ENCODE measurements at regions not wholly inside any gene's neighbourhood (a gene's known extent, or its start where the extent isn't known, plus 50 kb on each side); places are given as distances from the start of the nearest gene placed in this dataset.

DNA sequence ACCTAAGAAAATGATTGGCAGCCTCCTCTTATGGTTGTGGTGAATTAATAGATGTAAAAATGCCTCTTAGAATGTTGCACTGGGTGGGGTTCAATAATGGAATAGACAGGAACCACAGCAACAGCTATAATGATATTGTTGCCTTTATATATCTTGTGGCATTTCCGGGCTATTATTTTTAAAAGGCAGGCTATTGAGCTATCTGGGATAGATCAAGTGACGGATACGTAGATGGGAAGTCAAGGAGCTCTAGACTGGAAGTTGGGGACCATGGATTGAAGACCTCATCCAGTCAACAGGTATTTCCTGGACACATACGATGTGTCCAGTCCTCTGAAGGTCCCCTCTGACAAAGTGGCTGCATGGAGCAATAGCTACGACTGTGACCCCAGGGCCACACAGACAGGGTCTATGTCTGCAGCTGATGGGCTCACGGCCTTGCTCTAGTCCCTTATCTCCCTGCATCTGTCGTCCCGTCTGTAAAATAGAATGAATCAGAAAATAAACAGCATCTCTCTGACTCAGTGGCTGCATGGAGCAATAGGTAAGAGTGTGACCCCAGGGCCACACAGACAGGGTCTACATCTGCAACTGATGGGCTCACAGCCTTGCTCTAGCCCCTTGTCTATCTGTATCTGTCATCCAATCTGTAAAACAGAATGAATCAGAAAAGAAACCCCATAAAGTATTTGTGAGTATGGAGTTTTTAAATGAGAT, 117.7 kb upstream of the FOXF1 start:
- TF ChIP-seq, protein P1, sequence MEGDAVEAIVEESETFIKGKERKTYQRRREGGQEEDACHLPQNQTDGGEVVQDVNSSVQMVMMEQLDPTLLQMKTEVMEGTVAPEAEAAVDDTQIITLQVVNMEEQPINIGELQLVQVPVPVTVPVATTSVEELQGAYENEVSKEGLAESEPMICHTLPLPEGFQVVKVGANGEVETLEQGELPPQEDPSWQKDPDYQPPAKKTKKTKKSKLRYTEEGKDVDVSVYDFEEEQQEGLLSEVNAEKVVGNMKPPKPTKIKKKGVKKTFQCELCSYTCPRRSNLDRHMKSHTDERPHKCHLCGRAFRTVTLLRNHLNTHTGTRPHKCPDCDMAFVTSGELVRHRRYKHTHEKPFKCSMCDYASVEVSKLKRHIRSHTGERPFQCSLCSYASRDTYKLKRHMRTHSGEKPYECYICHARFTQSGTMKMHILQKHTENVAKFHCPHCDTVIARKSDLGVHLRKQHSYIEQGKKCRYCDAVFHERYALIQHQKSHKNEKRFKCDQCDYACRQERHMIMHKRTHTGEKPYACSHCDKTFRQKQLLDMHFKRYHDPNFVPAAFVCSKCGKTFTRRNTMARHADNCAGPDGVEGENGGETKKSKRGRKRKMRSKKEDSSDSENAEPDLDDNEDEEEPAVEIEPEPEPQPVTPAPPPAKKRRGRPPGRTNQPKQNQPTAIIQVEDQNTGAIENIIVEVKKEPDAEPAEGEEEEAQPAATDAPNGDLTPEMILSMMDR (conservative IDR thresholded peaks at IDR 0.05; ENCODE audit: low read depth), result no peak
- no peak overlapping the region for H3K27ac ChIP-seq
- no peak for DNase-seq (ENCODE audit: low spot score)
- CTCF ChIA-PET, result no interaction called here
- POLR2A ChIA-PET (ENCODE audit: low non-redundant PET), result no interaction called here

DNA sequence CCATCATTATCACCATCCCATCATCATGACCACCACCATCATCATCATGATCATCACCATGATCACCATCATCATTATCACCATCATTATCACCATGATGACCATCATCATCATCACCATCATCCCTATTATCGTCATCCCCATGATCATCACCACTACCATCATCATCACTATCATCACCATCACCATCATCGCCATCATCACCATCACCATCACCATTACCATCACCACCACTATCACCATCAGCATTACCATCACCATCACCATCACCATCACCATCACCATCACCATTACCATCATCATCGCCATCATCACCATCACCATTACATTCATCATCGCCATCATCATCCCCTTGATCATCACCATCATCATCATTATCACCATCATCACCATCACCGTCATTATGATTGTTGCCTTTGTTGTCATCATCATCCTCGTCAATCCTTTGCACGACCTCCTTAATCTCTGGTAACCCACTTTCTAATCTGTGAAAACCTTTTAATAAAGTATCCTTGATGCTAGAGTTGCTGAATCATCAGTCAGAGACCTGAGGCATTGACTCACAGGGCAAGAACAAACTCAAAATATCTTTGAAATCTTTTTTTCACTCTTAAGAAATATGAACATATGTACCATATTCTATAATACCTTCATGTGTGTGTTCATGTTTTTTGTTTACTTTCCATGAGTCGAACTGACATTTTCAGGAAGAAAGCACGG, 116.3 kb upstream of the FOXF1 start:
- H3K27ac ChIP-seq, result no peak overlapping the region
- no peak for DNase-seq (ENCODE audit: low spot score)
- TF ChIP-seq, protein P1 (conservative IDR thresholded peaks at IDR 0.05; ENCODE audit: low read depth), result no peak
- ChIA-PET POLR2A (ENCODE audit: low non-redundant PET) (interaction anchor here (0.5 kb wide), 1 partner anchor 333 kb away, joined by 3 read pairs; no protein-coding TSS in a partner anchor), CTCF (no interaction called here)

GRCh38 chr16:86395477-86395876, 114.8 kb upstream of the FOXF1 start:
- ChIA-PET POLR2A (ENCODE audit: low non-redundant PET) (no interaction called here), CTCF (interaction anchor here (0.6 to 0.7 kb wide), 2 partner anchors 17 to 326 kb away, joined by 3 read pairs; no protein-coding TSS in a partner anchor)
- no peak for DNase-seq (ENCODE audit: low spot score)
- H3K27ac ChIP-seq, result no peak overlapping the region
- TF ChIP-seq, protein P1 (conservative IDR thresholded peaks at IDR 0.05; ENCODE audit: low read depth), result no peak

DNA sequence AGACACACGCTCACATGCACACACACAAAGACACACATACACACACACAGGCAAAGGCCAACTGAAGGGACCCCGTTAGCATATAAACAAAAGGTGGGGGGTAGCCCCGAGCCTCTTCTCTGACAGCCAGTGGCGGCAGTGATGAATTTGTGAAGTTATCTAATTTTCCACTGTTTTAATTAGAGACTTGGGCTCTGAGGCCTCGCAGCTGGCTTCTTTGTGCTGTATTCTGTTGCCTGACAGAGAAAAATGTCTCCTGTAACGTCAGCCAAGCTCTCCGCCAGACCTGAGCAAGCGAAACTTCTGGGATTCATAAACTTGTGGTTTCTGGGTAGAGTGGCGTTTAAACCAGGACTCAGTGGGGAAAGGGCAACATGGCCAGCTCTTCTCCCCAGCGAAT, 113.9 kb upstream of the FOXF1 start:
- no peak overlapping the region for H3K27ac ChIP-seq
- TF ChIP-seq, protein P1 (conservative IDR thresholded peaks at IDR 0.05; ENCODE audit: low read depth), result no peak
- POLR2A ChIA-PET (ENCODE audit: low non-redundant PET), result no interaction called here
- DNase-seq (ENCODE audit: low spot score), result no peak
- CTCF ChIA-PET, result interaction anchor here (0.7 kb wide), 1 partner anchor 18 kb away, joined by 3 read pairs; no protein-coding TSS in a partner anchor

GRCh38 chr16:86396901-86397311, 113.4 kb upstream of the FOXF1 start:
- peak; percentile 44 for DNase-seq (ENCODE audit: low spot score)
- no peak overlapping the region for H3K27ac ChIP-seq
- POLR2A ChIA-PET (ENCODE audit: low non-redundant PET), result no interaction called here
- TF ChIP-seq, protein P1 (conservative IDR thresholded peaks at IDR 0.05; ENCODE audit: low read depth), result no peak
- CTCF ChIA-PET, result interaction anchor here (0.6 kb wide), 1 partner anchor 52 kb away, joined by 5 read pairs; no protein-coding TSS in a partner anchor

- CTCF ChIA-PET, result interaction anchor here (0.7 to 1.2 kb wide), 2 partner anchors 15 to 222 kb away, joined by 4 to 5 read pairs; no protein-coding TSS in a partner anchor
- DNase-seq (ENCODE audit: low spot score), result no peak
- POLR2A ChIA-PET (ENCODE audit: low non-redundant PET), result no interaction called here
- TF ChIP-seq, protein P1 (conservative IDR thresholded peaks at IDR 0.05; ENCODE audit: low read depth), result no peak
- H3K27ac ChIP-seq, result no peak overlapping the region
Measured at GRCh38 chr16:86398201-86398600, 112.1 kb upstream of the FOXF1 start.
